ENCODE measurements at regions not wholly inside any gene's neighbourhood (a gene's known extent, or its start where the extent isn't known, plus 50 kb on each side); places are given as distances from the start of the nearest gene placed in this dataset.

DNA sequence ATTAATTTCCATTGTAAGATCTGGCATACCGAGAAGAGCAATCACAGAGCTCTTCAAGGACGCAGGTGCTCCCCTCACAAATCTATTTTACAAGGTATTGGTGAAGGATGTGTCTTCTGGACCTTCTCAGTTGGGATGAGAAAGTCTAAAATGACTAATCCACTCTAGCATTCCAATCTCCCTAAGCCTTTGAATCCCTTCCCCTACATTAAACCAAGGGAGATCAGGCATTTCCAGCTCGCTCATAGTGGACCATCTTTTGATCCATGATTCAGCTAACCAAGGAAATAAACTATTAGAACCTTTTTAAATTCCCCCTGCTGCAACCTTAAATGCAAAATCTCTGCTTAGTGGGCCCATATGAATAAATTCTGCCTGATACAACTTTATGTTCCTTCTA lies 95.9 kb upstream of the FBN2 start:
- no peaks in the 10 kb centered on the region for H3K9me3 ChIP-seq (ENCODE audit: control insufficient read depth, low read depth, low read length)
- no peaks in the 10 kb centered on the region for H3K36me3 ChIP-seq (ENCODE audit: control insufficient read depth, low read depth, low read length)
- H3K4me1 ChIP-seq (ENCODE audit: control insufficient read depth, low read depth, low read length), result no peaks in the 10 kb centered on the region
- no peaks in the 10 kb centered on the region for H3K27me3 ChIP-seq (ENCODE audit: control insufficient read depth, insufficient read depth, low read length)
- H3K9ac ChIP-seq (ENCODE audit: low read length), result no peak overlapping the region
- no peak overlapping the region for H3K27ac ChIP-seq (ENCODE audit: low read length)
- H3K4me3 ChIP-seq (ENCODE audit: low read length), result no peak overlapping the region

DNA sequence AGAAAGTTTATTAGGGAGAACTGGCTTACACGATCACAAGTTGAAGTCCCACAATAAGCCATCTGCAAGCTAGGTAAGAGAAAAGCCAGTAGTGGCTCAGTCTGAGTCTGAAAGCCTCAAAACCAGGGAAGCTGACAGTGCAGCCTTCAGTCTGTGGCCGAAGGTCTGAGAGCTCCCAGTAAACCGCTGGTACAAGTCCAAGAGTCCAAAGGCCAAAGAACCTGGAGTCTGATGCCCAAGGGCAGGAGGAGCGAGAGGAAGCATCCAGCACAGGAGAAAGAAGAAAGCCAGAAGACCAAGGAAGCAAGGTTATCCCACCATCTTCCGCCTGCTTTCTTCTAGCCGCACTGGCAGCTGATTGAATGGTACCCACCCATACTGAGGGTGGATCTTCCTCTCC lies 97.3 kb upstream of the FBN2 start:
- Histone ChIP-seq H3K4me1 (ENCODE audit: control insufficient read depth, low read depth, low read length) (no peaks in the 10 kb centered on the region), H3K36me3 (ENCODE audit: control insufficient read depth, low read depth, low read length) (no peaks in the 10 kb centered on the region), H3K4me3 (ENCODE audit: low read length) (no peak overlapping the region), H3K9me3 (ENCODE audit: control insufficient read depth, low read depth, low read length) (no peaks in the 10 kb centered on the region), H3K9ac (ENCODE audit: low read length) (no peak overlapping the region), H3K27me3 (ENCODE audit: control insufficient read depth, insufficient read depth, low read length) (no peaks in the 10 kb centered on the region), H3K27ac (ENCODE audit: low read length) (no peak overlapping the region)

DNA sequence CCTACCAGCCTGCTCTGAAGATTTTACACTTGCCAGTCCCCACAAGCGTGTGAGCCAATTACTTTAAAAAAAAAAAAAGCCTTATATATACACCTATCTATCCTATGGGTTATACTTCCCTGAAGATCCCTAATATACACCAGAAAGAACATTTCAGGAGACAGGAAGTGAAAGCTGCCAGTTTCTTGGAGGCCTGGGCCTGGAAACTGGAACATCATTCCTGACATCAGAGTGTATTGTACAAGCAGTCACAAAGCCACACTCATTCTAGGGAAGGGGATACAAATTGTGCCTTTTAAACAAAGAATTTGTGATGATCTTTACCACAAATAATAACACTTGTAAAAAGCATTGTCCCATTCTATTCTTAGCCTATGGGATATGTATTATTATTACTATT lies 98.3 kb upstream of the FBN2 start:
- H3K9me3 ChIP-seq (ENCODE audit: control insufficient read depth, low read depth, low read length), result no peaks in the 10 kb centered on the region
- no peaks in the 10 kb centered on the region for H3K27me3 ChIP-seq (ENCODE audit: control insufficient read depth, insufficient read depth, low read length)
- H3K36me3 ChIP-seq (ENCODE audit: control insufficient read depth, low read depth, low read length), result no peaks in the 10 kb centered on the region
- H3K4me3 ChIP-seq (ENCODE audit: low read length), result no peak overlapping the region
- H3K9ac ChIP-seq (ENCODE audit: low read length), result no peak overlapping the region
- H3K4me1 ChIP-seq (ENCODE audit: control insufficient read depth, low read depth, low read length), result no peaks in the 10 kb centered on the region
- H3K27ac ChIP-seq (ENCODE audit: low read length), result no peak overlapping the region

- no peaks in the 10 kb centered on the region for H3K9me3 ChIP-seq (ENCODE audit: control insufficient read depth, low read depth, low read length)
- no peak overlapping the region for H3K4me3 ChIP-seq (ENCODE audit: low read length)
- H3K27ac ChIP-seq (ENCODE audit: low read length), result no peak overlapping the region
- H3K9ac ChIP-seq (ENCODE audit: low read length), result no peak overlapping the region
- no peaks in the 10 kb centered on the region for H3K36me3 ChIP-seq (ENCODE audit: control insufficient read depth, low read depth, low read length)
- H3K4me1 ChIP-seq (ENCODE audit: control insufficient read depth, low read depth, low read length), result no peaks in the 10 kb centered on the region
- H3K27me3 ChIP-seq (ENCODE audit: control insufficient read depth, insufficient read depth, low read length), result no peaks in the 10 kb centered on the region
Measured at GRCh38 chr5:128637031-128637430, 99.0 kb upstream of the FBN2 start.

- H3K27me3 ChIP-seq (ENCODE audit: control insufficient read depth, insufficient read depth, low read length), result no peaks in the 10 kb centered on the region
- H3K27ac ChIP-seq (ENCODE audit: low read length), result no peak overlapping the region
- H3K9me3 ChIP-seq (ENCODE audit: control insufficient read depth, low read depth, low read length), result no peaks in the 10 kb centered on the region
- H3K36me3 ChIP-seq (ENCODE audit: control insufficient read depth, low read depth, low read length), result no peaks in the 10 kb centered on the region
- H3K9ac ChIP-seq (ENCODE audit: low read length), result no peak overlapping the region
- no peak overlapping the region for H3K4me3 ChIP-seq (ENCODE audit: low read length)
- no peaks in the 10 kb centered on the region for H3K4me1 ChIP-seq (ENCODE audit: control insufficient read depth, low read depth, low read length)
Measured at GRCh38 chr5:128641861-128642260, 103.8 kb upstream of the FBN2 start.

GRCh38 chr5:128644863-128645262 lies 106.8 kb upstream of the FBN2 start:
- Histone ChIP-seq H3K36me3 (ENCODE audit: control insufficient read depth, low read depth, low read length) (no peaks in the 10 kb centered on the region), H3K4me1 (ENCODE audit: control insufficient read depth, low read depth, low read length) (no peaks in the 10 kb centered on the region), H3K9ac (ENCODE audit: low read length) (no peak overlapping the region), H3K9me3 (ENCODE audit: control insufficient read depth, low read depth, low read length) (no peaks in the 10 kb centered on the region), H3K4me3 (ENCODE audit: low read length) (no peak overlapping the region), H3K27me3 (ENCODE audit: control insufficient read depth, insufficient read depth, low read length) (no peaks in the 10 kb centered on the region), H3K27ac (ENCODE audit: low read length) (no peak overlapping the region)

GRCh38 chr5:128645581-128645980 lies 107.5 kb upstream of the FBN2 start:
- Histone ChIP-seq H3K4me3 (ENCODE audit: low read length) (no peak overlapping the region), H3K27me3 (ENCODE audit: control insufficient read depth, insufficient read depth, low read length) (no peaks in the 10 kb centered on the region), H3K4me1 (ENCODE audit: control insufficient read depth, low read depth, low read length) (no peaks in the 10 kb centered on the region), H3K9ac (ENCODE audit: low read length) (no peak overlapping the region), H3K27ac (ENCODE audit: low read length) (no peak overlapping the region), H3K36me3 (ENCODE audit: control insufficient read depth, low read depth, low read length) (no peaks in the 10 kb centered on the region), H3K9me3 (ENCODE audit: control insufficient read depth, low read depth, low read length) (no peaks in the 10 kb centered on the region)

- Histone ChIP-seq H3K4me1 (ENCODE audit: control insufficient read depth, low read depth, low read length) (no peaks in the 10 kb centered on the region), H3K27me3 (ENCODE audit: control insufficient read depth, insufficient read depth, low read length) (no peaks in the 10 kb centered on the region), H3K36me3 (ENCODE audit: control insufficient read depth, low read depth, low read length) (no peaks in the 10 kb centered on the region), H3K27ac (ENCODE audit: low read length) (no peak overlapping the region), H3K4me3 (ENCODE audit: low read length) (no peak overlapping the region), H3K9ac (ENCODE audit: low read length) (no peak overlapping the region), H3K9me3 (ENCODE audit: control insufficient read depth, low read depth, low read length) (no peaks in the 10 kb centered on the region)
Measured at GRCh38 chr5:128646176-128646575, 108.1 kb upstream of the FBN2 start.

DNA sequence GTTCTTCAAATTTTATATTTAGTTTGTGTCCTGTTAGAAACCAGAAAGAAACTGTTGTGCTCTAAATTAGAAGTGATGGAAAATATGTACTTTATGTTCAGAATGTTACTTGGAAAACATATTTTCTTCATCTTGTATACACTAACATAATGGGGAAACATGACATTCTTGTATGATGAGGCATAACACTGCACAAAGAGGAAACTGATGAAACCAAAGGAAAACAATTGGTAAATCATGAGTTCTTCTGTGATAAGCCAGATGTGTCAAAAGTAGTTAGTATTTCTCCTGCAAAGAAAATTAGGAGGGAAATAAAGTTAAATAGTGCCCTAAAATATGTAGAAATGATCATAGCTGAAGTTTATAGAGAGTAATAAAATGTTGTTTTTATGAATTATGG lies 111.1 kb upstream of the FBN2 start:
- Histone ChIP-seq H3K4me1 (ENCODE audit: control insufficient read depth, low read depth, low read length) (no peaks in the 10 kb centered on the region), H3K4me3 (ENCODE audit: low read length) (no peak overlapping the region), H3K27me3 (ENCODE audit: control insufficient read depth, insufficient read depth, low read length) (no peaks in the 10 kb centered on the region), H3K9me3 (ENCODE audit: control insufficient read depth, low read depth, low read length) (no peaks in the 10 kb centered on the region), H3K9ac (ENCODE audit: low read length) (no peak overlapping the region), H3K36me3 (ENCODE audit: control insufficient read depth, low read depth, low read length) (no peaks in the 10 kb centered on the region), H3K27ac (ENCODE audit: low read length) (no peak overlapping the region)

- no peaks in the 10 kb centered on the region for H3K4me1 ChIP-seq (ENCODE audit: control insufficient read depth, low read depth, low read length)
- no peak overlapping the region for H3K4me3 ChIP-seq (ENCODE audit: low read length)
- H3K36me3 ChIP-seq (ENCODE audit: control insufficient read depth, low read depth, low read length), result no peaks in the 10 kb centered on the region
- H3K27me3 ChIP-seq (ENCODE audit: control insufficient read depth, insufficient read depth, low read length), result no peaks in the 10 kb centered on the region
- no peak overlapping the region for H3K9ac ChIP-seq (ENCODE audit: low read length)
- H3K9me3 ChIP-seq (ENCODE audit: control insufficient read depth, low read depth, low read length), result no peaks in the 10 kb centered on the region
- no peak overlapping the region for H3K27ac ChIP-seq (ENCODE audit: low read length)
Measured at GRCh38 chr5:128662997-128663396, 125.0 kb upstream of the FBN2 start.

DNA sequence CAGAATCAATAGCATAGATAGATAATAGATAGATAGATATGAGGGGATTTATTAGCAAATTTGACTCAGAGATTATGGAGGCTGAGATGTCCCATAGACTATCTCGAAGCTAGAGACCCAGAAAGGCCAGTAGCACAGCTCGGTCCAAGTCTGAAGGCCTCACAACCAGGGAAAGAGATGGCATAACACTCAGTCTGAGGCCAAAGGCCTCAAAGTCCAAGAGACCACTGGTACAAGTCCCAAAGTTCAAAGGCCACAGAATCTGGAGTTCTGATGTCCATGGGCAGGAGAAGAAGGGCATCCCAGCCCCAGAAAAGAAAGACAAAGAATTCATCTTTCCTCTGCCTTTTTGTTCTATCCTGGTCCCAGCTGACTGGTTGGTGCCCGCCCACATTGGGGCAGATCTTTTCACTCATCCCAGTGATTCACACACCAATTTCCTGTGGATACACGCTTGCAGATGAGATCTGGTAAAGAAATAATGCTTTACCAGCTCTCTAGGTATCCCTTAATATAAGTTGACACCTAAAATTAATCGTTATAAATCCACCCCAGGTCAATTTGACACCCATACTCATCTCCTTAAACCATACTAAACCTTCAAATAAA lies 127.8 kb upstream of the FBN2 start:
- H3K27me3 ChIP-seq (ENCODE audit: control insufficient read depth, insufficient read depth, low read length), result no peaks in the 10 kb centered on the region
- no peak overlapping the region for H3K9ac ChIP-seq (ENCODE audit: low read length)
- no peaks in the 10 kb centered on the region for H3K36me3 ChIP-seq (ENCODE audit: control insufficient read depth, low read depth, low read length)
- no peaks in the 10 kb centered on the region for H3K4me1 ChIP-seq (ENCODE audit: control insufficient read depth, low read depth, low read length)
- no peaks in the 10 kb centered on the region for H3K9me3 ChIP-seq (ENCODE audit: control insufficient read depth, low read depth, low read length)
- no peak overlapping the region for H3K4me3 ChIP-seq (ENCODE audit: low read length)
- H3K27ac ChIP-seq (ENCODE audit: low read length), result no peak overlapping the region

DNA sequence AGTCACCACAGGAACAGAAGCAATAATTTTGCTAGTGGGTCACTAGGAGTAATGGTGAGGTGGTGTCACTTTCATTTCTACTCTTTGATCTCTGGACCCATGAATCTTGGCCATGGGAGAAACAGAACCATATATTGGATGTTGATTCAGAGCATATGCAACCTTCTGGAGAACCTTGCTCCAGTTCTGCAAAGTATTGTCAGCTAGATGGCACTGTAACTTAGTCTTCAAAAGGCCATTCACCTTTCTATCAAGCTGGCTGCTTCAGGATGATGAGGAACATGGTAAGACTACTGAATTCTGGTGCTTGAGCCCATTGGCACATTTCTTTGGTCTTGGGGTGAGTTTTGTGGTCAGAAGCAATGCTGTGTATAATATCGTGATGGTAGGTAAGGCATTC lies 129.1 kb upstream of the FBN2 start:
- H3K27ac ChIP-seq (ENCODE audit: low read length), result no peak overlapping the region
- H3K9ac ChIP-seq (ENCODE audit: low read length), result no peak overlapping the region
- no peak overlapping the region for H3K4me3 ChIP-seq (ENCODE audit: low read length)
- H3K4me1 ChIP-seq (ENCODE audit: control insufficient read depth, low read depth, low read length), result peaks cover 5% of the 10 kb centered on the region
- no peaks in the 10 kb centered on the region for H3K9me3 ChIP-seq (ENCODE audit: control insufficient read depth, low read depth, low read length)
- H3K27me3 ChIP-seq (ENCODE audit: control insufficient read depth, insufficient read depth, low read length), result no peaks in the 10 kb centered on the region
- no peaks in the 10 kb centered on the region for H3K36me3 ChIP-seq (ENCODE audit: control insufficient read depth, low read depth, low read length)

All from iPS-18a (cell line).